ENCODE measurements at regions not wholly inside any gene's neighbourhood (a gene's known extent, or its start where the extent isn't known, plus 50 kb on each side); places are given as distances from the start of the nearest gene placed in this dataset.

DNA sequence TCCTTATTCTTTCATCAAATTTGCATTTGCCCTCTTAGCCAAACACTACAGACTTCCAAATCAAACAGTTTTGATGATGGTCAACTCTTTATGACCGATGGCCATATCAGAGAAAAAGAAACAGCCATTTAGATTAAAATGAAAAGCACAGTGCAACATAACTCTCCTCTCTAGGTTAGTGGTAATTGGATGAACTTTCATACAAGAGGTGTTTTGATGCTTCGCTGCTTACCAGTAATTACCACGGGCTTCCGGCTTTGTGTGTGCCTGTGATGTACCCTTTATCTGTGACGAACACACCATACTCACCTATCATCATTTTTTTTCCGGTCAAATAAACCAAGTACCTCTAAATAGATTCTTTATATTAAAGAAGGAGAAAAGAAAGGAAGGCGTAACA lies 181.8 kb downstream of the FOXA2 start:
- Histone ChIP-seq H3K4me2 (ENCODE audit: low read depth, low read length) (peak overlapping the region; percentile 95), H4K20me1 (ENCODE audit: insufficient read depth, low read length) (no peaks in the 10 kb centered on the region), H3K27ac (ENCODE audit: extremely low read length, insufficient read depth, low read length) (no peak overlapping the region), H3K4me1 (ENCODE audit: insufficient read depth, low read length) (peaks cover 47% of the 10 kb centered on the region), H2AFZ (ENCODE audit: low read length) (peak overlapping the region; percentile 90), H3K79me2 (ENCODE audit: insufficient read depth, low read length) (no peaks in the 10 kb centered on the region), H3K27me3 (ENCODE audit: control insufficient read depth in 1 of 2, insufficient read depth in 2 of 2, low read length in 2 of 2) (peaks cover 0 to 19% of the 10 kb centered on the region in 2 experiments; a peak in 3 of 5 replicates), H3K9ac (ENCODE audit: insufficient read depth, low read depth, low read length) (no peak overlapping the region; the same call in 1 of the 2 replicates), H3K36me3 (replicated peaks in 1 of 2; ENCODE audit: control insufficient read depth in 1 of 2, insufficient read depth in 2 of 2, low read length in 2 of 2) (no peaks in the 10 kb centered on the region), H3K4me3 (replicated peaks in 1 of 3; ENCODE audit: insufficient read depth in 1 of 3, low read depth in 2 of 3, low read length in 3 of 3) (peak overlapping the region in 2 of 3 experiments; percentile 69; a peak in 2 of 6 replicates), H3K9me3 (ENCODE audit: low read length) (no peaks in the 10 kb centered on the region)
- WGBS (ENCODE audit: low lambda C conversion rate), result 70% methylated on average over 7 of the region's 7 CpGs
- FAIRE-seq, result no peak
- in situ Hi-C loops (cut with HindIII; ENCODE audit: extremely low pct_ligation_motif_present, low pct_unique_long_range_greater_than_20kb), result no loop called here
- ChIA-PET CTCF (ENCODE audit: low intra/inter-chr PET ratio, low total read pairs) (no interaction called here), POLR2A (interaction anchor here (1.0 to 3.8 kb wide), 9 partner anchors 9 to 184 kb away, joined by 3 to 62 read pairs (median 9); no protein-coding TSS in a partner anchor)
- no peak for DNase-seq (ENCODE audit: low spot score)
- no TSS peak for BruUV-seq (replicated peaks)
- intact Hi-C loops (cut with micrococcal nuclease; ENCODE audit: unreplicated experiment), result loop anchor here (5.0 kb wide), 1 partner anchor 35 kb away; no protein-coding TSS in a partner anchor
- ATAC-seq, result no peak
- TF ChIP-seq, protein P1, sequence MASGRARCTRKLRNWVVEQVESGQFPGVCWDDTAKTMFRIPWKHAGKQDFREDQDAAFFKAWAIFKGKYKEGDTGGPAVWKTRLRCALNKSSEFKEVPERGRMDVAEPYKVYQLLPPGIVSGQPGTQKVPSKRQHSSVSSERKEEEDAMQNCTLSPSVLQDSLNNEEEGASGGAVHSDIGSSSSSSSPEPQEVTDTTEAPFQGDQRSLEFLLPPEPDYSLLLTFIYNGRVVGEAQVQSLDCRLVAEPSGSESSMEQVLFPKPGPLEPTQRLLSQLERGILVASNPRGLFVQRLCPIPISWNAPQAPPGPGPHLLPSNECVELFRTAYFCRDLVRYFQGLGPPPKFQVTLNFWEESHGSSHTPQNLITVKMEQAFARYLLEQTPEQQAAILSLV (CRISPR knock-in tag; IDR thresholded peaks at IDR 0.05; ENCODE audit: borderline replicate concordance), result no peak
- TF ChIP-seq ZNF343 (CRISPR knock-in tag; IDR thresholded peaks at IDR 0.05) (no peak), RFX5 (IDR thresholded peaks at IDR 0.05; ENCODE audit: low read depth, low read length) (no peak), CCDC6 (CRISPR knock-in tag; IDR thresholded peaks at IDR 0.05) (no peak), GZF1 (CRISPR knock-in tag; IDR thresholded peaks at IDR 0.05) (no peak), AKAP8 (CRISPR knock-in tag; IDR thresholded peaks at IDR 0.05) (no peak)
- TF ChIP-seq, protein P2, sequence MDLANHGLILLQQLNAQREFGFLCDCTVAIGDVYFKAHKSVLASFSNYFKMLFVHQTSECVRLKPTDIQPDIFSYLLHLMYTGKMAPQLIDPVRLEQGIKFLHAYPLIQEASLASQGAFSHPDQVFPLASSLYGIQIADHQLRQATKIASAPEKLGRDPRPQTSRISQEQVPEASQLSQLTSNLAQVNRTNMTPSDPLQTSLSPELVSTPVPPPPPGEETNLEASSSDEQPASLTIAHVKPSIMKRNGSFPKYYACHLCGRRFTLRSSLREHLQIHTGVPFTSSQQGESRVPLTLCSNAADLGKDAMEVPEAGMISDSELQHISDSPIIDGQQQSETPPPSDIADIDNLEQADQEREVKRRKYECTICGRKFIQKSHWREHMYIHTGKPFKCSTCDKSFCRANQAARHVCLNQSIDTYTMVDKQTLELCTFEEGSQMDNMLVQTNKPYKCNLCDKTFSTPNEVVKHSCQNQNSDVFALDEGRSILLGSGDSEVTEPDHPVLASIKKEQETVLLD (CRISPR knock-in tag; IDR thresholded peaks at IDR 0.05; ENCODE audit: low read depth), result no peak
- TF ChIP-seq, protein P3, sequence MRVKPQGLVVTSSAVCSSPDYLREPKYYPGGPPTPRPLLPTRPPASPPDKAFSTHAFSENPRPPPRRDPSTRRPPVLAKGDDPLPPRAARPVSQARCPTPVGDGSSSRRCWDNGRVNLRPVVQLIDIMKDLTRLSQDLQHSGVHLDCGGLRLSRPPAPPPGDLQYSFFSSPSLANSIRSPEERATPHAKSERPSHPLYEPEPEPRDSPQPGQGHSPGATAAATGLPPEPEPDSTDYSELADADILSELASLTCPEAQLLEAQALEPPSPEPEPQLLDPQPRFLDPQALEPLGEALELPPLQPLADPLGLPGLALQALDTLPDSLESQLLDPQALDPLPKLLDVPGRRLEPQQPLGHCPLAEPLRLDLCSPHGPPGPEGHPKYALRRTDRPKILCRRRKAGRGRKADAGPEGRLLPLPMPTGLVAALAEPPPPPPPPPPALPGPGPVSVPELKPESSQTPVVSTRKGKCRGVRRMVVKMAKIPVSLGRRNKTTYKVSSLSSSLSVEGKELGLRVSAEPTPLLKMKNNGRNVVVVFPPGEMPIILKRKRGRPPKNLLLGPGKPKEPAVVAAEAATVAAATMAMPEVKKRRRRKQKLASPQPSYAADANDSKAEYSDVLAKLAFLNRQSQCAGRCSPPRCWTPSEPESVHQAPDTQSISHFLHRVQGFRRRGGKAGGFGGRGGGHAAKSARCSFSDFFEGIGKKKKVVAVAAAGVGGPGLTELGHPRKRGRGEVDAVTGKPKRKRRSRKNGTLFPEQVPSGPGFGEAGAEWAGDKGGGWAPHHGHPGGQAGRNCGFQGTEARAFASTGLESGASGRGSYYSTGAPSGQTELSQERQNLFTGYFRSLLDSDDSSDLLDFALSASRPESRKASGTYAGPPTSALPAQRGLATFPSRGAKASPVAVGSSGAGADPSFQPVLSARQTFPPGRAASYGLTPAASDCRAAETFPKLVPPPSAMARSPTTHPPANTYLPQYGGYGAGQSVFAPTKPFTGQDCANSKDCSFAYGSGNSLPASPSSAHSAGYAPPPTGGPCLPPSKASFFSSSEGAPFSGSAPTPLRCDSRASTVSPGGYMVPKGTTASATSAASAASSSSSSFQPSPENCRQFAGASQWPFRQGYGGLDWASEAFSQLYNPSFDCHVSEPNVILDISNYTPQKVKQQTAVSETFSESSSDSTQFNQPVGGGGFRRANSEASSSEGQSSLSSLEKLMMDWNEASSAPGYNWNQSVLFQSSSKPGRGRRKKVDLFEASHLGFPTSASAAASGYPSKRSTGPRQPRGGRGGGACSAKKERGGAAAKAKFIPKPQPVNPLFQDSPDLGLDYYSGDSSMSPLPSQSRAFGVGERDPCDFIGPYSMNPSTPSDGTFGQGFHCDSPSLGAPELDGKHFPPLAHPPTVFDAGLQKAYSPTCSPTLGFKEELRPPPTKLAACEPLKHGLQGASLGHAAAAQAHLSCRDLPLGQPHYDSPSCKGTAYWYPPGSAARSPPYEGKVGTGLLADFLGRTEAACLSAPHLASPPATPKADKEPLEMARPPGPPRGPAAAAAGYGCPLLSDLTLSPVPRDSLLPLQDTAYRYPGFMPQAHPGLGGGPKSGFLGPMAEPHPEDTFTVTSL (CRISPR knock-in tag; IDR thresholded peaks at IDR 0.05; ENCODE audit: borderline replicate concordance), result no peak

Data from HepG2 (cell line).